H1 (cell line): ENCODE measurements at regions not wholly inside any gene's neighbourhood (a gene's known extent, or its start where the extent isn't known, plus 50 kb on each side); places are given as distances from the start of the nearest gene placed in this dataset.

Experiments used
- SP2 ChIP-seq: IDR thresholded peaks from 2 replicates; pipeline ENCODE4 v1.6.1; 2012; ENCODE audit warnings: mild to moderate bottlenecking, low read length, inconsistent platforms

DNA sequence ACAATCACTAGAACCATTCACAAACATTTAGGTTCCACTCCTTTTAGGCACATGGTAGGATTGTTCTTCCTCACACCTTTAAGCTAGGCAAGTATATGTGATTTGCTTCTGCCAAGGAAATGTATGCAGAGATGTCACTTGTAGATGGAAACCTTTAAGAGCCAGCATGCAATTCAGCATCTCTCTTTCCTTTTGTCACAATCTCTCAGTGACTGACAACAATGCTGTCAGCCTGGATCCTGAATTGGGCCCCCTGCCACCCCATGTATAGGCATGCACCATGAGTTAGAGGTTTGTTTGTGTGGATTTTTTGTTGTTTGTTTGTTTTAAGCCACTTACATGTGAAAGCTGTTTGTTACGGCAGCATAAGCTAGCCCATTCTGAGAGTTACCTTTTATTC is 169.6 kb upstream of the PDE1C start (continued):
- TF ChIP-seq SP2, result no peak
